ENCODE measurements at regions not wholly inside any gene's neighbourhood (a gene's known extent, or its start where the extent isn't known, plus 50 kb on each side); places are given as distances from the start of the nearest gene placed in this dataset.

DNA sequence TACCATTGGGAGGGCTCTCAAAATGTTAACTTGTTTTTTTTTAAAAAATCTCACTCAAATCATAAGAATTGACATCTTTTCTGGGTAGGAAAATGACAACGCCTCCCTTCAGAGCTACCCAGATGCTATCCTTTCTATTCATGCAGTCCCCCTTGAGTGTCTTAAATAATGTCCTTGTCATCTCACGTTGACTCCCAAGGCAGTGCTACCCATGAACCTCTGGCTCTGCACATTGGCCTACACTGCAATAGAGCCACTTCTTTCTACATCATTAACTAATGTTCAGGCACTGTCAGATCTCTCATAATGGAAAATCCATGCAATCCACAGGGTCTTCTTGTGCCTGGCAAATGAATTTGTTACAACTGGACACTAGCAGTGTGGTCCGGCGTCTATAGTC is 569.8 kb upstream of the ZFHX3 start:
- Mint-ChIP-seq H3K4me1 (no peaks in the 10 kb centered on the region), H3K36me3 (no peaks in the 10 kb centered on the region), H3K27me3 (no peaks in the 10 kb centered on the region), H3K27ac (no peak overlapping the region), H3K9me3 (no peaks in the 10 kb centered on the region), H3K4me3 (no peak overlapping the region)
- no peak for ATAC-seq

DNA sequence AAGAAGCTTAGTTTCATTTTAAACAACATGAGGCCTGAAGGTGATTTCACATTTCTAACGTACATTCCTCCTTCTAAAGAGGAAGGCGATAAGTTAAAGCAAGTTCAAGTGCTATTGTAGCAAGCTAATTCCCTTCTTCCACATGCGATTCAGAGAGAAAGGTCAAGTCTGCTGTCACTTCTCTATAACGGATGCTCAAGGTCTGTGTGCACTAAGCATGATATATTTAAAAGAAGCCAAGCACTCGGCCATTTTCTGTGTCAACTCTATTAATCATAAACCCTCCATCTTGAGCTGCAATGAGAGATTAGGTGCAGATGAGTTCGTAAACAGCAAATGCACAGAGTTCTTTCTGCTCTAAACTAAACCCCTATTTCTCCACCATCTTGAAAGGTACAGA is 568.8 kb upstream of the ZFHX3 start:
- Mint-ChIP-seq H3K9me3 (no peaks in the 10 kb centered on the region), H3K4me3 (no peak overlapping the region), H3K4me1 (no peaks in the 10 kb centered on the region), H3K27me3 (no peaks in the 10 kb centered on the region), H3K36me3 (no peaks in the 10 kb centered on the region), H3K27ac (no peak overlapping the region)
- no peak for ATAC-seq

DNA sequence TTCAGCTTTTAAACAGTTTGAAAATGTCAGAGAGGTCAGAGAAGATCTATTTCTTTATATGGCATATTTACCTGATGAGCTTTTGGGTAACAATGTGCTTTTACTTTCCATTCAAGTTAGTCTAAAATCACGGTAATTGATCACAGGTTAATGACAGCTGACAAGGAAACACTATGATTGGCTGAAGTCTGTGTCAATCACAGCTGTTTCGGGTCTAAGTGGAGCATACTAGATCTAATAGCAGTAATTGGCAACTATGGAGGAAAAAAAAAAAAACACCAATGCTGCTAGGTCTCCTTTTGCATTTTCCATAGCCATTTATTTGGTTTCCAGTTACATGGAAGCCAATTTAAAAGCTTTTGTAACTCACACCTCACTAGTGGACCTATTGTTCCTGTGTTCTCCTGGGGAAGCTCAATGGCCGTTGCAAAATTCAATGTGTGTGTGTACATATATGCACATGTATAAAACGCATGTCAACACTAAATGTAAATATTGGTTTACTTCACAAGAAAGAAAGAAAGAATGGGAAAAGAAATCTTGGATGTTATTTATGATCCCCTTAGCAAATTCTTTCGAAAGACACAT is 568.3 kb upstream of the ZFHX3 start:
- no peaks in the 10 kb centered on the region for H3K9me3 Mint-ChIP-seq
- no peaks in the 10 kb centered on the region for H3K27me3 Mint-ChIP-seq
- no peak for ATAC-seq
- no peaks in the 10 kb centered on the region for H3K36me3 Mint-ChIP-seq
- no peak overlapping the region for H3K4me3 Mint-ChIP-seq
- no peaks in the 10 kb centered on the region for H3K4me1 Mint-ChIP-seq
- H3K27ac Mint-ChIP-seq = no peak overlapping the region

DNA sequence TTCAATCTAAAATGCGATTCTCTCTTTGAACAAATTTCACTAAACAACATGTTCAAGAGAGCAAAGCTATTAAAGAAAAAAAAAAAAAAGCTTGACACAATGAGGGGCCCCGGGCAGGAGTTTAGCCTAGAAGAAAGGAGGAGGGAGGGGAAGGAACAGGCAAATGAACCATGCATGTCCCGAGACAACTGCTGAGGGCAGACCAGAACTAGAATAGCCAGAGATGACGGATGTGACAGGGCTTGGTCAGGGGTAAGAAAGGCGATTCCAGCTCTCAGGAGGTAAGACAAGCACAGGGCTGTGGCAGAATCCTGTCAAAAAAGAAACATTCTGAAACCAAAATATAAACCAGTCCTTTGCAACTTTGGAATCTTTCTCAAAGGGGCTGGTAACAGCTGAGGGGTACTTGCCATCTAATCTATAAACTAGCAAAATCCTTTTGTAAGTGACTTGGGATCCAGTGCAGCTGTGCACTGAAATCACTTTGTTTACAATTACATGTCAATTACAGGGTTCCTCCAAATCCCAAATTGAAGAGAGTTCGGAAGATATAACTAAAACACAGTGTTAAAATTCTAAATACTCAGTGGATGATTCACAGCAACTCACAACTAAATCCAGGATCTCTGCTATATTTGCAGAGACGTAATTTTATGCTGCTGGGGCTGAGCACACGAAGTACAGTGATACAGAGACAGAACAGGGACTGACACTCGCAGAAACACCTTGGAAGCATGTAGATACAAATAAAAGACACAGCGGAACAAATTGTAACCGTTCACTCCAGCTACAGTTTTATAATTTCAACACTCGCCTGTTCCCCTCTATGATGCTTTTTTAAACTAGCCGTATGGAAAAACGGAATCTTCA is 567.4 kb upstream of the ZFHX3 start:
- no peak overlapping the region for H3K4me3 Mint-ChIP-seq
- ATAC-seq = no peak
- H3K27me3 Mint-ChIP-seq = no peaks in the 10 kb centered on the region
- H3K9me3 Mint-ChIP-seq = no peaks in the 10 kb centered on the region
- H3K4me1 Mint-ChIP-seq = no peaks in the 10 kb centered on the region
- no peak overlapping the region for H3K27ac Mint-ChIP-seq
- H3K36me3 Mint-ChIP-seq = no peaks in the 10 kb centered on the region

DNA sequence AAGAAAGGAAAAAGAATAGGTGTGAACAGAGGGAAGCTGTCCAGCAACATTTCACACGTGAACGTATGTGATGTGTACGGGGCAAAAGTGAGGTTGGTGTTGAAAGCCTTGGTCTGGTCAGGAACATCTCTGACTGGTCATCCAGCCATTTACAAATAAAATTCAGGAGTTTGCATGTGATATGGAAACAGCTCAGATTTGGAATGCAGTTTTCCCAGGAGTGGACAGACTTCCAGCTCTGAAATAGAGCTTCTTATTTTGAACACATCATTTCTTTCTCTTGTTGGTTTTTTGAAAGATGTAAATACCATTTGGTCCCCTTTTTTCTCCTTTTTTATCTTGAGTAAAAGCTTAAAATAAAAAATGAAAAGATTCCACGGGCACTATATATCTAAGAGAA is 566.2 kb upstream of the ZFHX3 start:
- no peaks in the 10 kb centered on the region for H3K9me3 Mint-ChIP-seq
- no peak overlapping the region for H3K27ac Mint-ChIP-seq
- no peaks in the 10 kb centered on the region for H3K36me3 Mint-ChIP-seq
- no peak for ATAC-seq
- H3K4me1 Mint-ChIP-seq = no peaks in the 10 kb centered on the region
- no peak overlapping the region for H3K4me3 Mint-ChIP-seq
- H3K27me3 Mint-ChIP-seq = no peaks in the 10 kb centered on the region

DNA sequence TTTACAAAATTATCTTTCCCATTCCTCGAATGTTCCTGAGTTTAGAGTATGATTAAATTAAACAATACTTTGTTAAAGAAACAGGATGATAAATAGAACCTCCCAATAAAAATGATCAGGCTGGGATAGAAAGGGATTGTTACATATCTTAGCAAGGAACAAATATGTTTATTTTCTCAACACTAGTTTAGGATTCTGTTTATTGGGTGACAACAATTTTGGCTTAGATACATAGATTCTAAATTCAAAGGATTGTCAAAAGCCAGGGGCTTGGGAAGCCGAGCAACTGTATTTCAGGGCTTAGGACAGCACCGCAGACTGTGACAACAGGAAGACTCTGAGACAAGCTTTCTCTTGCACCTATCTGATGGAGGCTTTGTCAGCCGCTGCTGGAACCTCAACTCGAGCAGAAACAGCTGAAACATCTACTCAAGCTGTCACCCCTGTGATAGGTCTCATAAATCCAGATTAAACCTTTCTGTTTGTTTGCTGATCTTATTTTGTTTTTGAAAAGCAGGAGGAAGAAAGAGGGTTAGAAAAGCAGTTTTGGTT is 562.8 kb upstream of the ZFHX3 start:
- H3K9me3 Mint-ChIP-seq = no peaks in the 10 kb centered on the region
- ATAC-seq = no peak
- H3K36me3 Mint-ChIP-seq = no peaks in the 10 kb centered on the region
- no peak overlapping the region for H3K27ac Mint-ChIP-seq
- H3K27me3 Mint-ChIP-seq = no peaks in the 10 kb centered on the region
- H3K4me1 Mint-ChIP-seq = no peaks in the 10 kb centered on the region
- H3K4me3 Mint-ChIP-seq = no peak overlapping the region

DNA sequence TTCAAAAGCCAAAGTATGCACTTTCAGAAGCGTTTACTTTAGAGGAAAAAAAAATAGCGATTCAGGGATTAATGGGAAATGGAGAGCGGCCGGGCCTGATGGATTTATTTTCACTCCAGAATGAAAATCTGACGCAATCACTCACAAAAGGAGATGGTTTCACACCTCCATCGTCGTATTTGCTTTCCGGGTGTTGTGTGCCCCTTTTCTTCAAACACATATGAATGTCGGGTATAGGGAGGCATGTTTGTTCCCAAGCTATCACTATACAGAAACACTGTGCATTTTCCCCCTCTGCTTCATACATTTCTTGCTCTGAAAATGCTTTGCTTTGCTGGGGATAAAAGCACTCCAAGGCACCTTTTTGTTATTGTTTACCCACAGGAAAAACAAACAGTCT is 562.2 kb upstream of the ZFHX3 start:
- H3K4me3 Mint-ChIP-seq = no peak overlapping the region
- H3K36me3 Mint-ChIP-seq = no peaks in the 10 kb centered on the region
- H3K9me3 Mint-ChIP-seq = no peaks in the 10 kb centered on the region
- no peaks in the 10 kb centered on the region for H3K4me1 Mint-ChIP-seq
- H3K27me3 Mint-ChIP-seq = no peaks in the 10 kb centered on the region
- ATAC-seq = no peak
- H3K27ac Mint-ChIP-seq = no peak overlapping the region

DNA sequence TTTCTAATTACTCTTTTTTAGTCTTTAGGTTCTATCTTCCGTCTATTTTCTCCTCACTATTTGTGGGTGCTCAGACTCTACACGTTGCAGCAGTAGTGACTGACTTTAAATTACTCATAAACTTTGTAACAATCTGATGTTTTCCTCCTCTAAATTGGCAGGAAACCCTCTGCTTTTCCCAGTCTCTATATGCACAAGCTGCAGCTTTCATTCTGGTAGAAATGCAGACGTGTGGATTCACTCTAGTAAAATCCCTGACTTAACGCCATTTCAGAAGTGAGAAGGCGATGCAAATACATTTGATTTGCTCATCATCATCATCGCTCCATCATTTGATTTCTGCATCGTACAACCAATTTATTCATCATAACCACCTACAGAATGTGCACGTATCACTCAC is 561.0 kb upstream of the ZFHX3 start:
- H3K36me3 Mint-ChIP-seq = no peaks in the 10 kb centered on the region
- H3K4me1 Mint-ChIP-seq = no peaks in the 10 kb centered on the region
- no peak for ATAC-seq
- H3K27me3 Mint-ChIP-seq = no peaks in the 10 kb centered on the region
- H3K9me3 Mint-ChIP-seq = no peaks in the 10 kb centered on the region
- H3K27ac Mint-ChIP-seq = no peak overlapping the region
- no peak overlapping the region for H3K4me3 Mint-ChIP-seq

DNA sequence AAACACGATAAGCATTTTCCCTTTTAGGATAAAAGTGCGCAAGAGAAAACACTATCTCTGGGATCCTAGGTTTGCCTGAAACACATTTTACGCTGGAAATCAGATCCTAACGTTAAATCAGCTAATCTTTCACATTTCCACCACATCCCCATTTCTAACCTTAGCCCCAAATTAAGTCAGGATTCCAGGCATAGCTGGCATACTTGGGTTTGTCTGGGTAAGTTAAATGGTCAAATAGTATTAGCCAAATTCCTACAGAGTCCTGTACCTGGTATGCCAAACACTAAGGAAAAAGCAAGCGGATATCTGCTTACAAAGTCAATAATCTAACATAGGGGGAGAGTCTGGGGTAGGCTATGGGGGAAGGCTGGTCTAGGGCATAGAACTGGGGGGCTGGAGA is 557.4 kb upstream of the ZFHX3 start:
- Mint-ChIP-seq H3K4me3 (no peak overlapping the region), H3K4me1 (peaks cover 5% of the 10 kb centered on the region), H3K27ac (no peak overlapping the region), H3K27me3 (no peaks in the 10 kb centered on the region), H3K9me3 (no peaks in the 10 kb centered on the region), H3K36me3 (no peaks in the 10 kb centered on the region)
- ATAC-seq = no peak

DNA sequence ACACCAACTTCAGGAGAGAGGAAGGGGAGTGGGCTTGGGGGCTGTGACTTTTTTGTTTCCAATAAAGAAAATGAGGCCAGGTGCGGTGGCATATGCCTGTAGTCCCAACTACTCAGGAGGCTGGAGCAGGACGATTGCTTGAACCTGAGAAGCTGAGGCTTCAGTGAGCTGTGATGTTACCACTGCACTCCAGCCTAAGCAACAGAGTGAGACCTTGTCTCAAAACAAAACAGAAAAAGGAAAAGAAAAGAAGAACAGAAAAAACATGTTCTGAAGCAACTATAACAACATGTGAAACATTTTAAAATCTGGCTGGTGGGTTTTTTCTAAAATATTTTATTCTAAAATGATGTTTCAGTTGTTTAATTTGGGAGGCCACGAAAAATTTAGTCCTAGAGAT is 554.0 kb upstream of the ZFHX3 start:
- no peak for ATAC-seq
- Mint-ChIP-seq H3K9me3 (no peaks in the 10 kb centered on the region), H3K4me3 (no peak overlapping the region), H3K4me1 (peaks cover 5% of the 10 kb centered on the region), H3K36me3 (no peaks in the 10 kb centered on the region), H3K27me3 (no peaks in the 10 kb centered on the region), H3K27ac (no peak overlapping the region)

DNA sequence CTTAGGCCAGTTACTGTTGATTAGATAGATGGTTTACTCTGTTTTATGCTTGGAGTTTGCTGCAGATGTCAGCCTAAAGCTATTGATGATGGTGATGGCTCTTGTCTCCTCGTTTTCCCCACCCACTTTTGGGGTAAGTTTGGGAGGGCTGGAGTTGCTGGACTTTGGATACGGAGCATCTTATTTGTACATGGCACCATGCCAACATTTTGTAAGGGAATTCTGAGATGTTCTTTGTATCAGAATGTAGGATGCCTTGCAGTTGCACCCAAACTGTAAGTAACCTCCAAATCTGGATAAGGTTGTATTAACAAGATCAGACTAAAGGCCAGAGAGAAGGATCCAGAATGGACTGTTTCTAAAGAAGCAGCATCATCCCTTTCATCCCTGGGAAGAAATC is 551.9 kb upstream of the ZFHX3 start:
- Mint-ChIP-seq H3K36me3 (no peaks in the 10 kb centered on the region), H3K27me3 (no peaks in the 10 kb centered on the region), H3K4me1 (peaks cover 5% of the 10 kb centered on the region)

DNA sequence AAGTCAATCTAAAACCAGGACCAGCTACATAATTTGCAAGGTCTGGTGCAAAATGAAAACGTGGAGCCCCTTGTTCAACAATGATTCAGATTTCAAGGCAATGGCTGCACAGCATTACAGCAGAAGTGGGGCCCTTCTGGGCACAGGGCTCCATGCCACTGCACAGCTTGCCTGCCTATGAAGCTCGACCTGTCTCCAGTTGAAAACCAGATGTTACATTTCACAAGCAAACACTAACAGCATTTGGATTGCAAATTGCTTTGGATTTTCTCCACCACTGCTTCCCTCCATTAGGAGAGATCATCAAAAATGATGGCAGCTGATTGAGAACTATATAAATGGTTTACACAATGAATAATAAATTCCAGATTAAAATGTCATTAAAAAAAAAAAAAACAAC is 551.4 kb upstream of the ZFHX3 start:
- Mint-ChIP-seq H3K4me3 (no peak overlapping the region), H3K4me1 (peaks cover 5% of the 10 kb centered on the region), H3K27ac (no peak overlapping the region), H3K9me3 (no peaks in the 10 kb centered on the region), H3K36me3 (no peaks in the 10 kb centered on the region), H3K27me3 (no peaks in the 10 kb centered on the region)
- ATAC-seq = no peak

More for the DNA sequence above, 551.9 kb upstream of the ZFHX3 start:
- ATAC-seq = no peak
- Mint-ChIP-seq H3K9me3 (no peaks in the 10 kb centered on the region), H3K4me3 (no peak overlapping the region), H3K27ac (no peak overlapping the region)

DNA sequence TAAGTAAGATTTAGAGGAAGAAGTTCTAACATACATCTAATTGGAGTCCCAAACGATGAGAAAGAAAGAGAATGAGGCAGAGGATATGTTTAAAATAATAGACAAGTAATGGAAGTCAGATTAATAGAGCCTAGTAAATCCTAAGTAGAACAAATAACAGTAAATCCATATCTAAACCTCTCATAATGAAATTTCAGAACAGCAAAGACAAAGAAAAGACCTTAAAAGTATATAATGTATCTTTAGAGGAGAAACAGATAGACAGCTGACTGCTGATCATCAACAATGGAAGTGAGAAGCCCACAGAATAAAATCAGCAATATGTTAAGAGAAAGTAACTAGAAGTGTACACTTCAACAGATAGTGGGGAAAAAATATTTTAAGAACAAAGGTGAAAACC is 536.2 kb upstream of the ZFHX3 start:
- ATAC-seq = no peak
- H3K27me3 Mint-ChIP-seq = no peaks in the 10 kb centered on the region
- H3K9me3 Mint-ChIP-seq = peaks cover 14% of the 10 kb centered on the region
- H3K36me3 Mint-ChIP-seq = no peaks in the 10 kb centered on the region
- H3K4me3 Mint-ChIP-seq = no peak overlapping the region
- H3K4me1 Mint-ChIP-seq = no peaks in the 10 kb centered on the region
- H3K27ac Mint-ChIP-seq = no peak overlapping the region

DNA sequence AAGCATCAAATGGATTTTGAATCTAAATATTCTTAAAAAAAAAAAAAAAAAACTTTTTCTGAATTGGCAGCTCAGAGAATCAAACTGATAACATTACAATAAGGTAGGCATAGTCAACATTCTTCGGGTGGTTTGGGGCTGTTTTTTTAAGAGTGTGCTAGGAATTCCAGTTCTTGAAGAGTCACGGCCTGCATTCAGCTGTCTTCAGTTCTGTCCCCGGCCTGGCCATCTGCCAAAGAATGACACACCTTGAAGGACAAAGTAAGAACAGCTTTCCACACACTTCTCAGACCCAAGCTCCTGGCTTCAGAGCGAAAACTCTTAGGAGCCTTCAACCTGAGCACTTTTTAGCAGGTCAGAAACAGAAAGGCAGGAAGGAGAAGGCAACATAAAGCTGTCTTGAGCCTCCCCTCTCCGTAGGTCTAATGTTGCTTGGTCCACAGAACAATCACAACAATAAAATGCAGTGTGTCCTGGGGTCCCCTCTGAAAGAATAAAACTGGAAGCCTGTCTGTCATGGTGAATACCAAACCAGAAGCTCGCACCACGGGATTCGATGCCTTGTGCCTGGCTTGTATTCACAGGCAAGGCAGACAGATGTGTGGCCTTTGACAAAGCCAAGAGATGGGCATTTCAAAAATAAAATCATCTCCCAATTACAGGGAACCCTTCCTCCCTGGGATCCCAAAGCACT is 524.4 kb upstream of the ZFHX3 start:
- ATAC-seq = no peak
- Mint-ChIP-seq H3K27ac (no peak overlapping the region), H3K9me3 (no peaks in the 10 kb centered on the region), H3K4me1 (no peaks in the 10 kb centered on the region), H3K27me3 (no peaks in the 10 kb centered on the region), H3K4me3 (no peak overlapping the region), H3K36me3 (no peaks in the 10 kb centered on the region)

DNA sequence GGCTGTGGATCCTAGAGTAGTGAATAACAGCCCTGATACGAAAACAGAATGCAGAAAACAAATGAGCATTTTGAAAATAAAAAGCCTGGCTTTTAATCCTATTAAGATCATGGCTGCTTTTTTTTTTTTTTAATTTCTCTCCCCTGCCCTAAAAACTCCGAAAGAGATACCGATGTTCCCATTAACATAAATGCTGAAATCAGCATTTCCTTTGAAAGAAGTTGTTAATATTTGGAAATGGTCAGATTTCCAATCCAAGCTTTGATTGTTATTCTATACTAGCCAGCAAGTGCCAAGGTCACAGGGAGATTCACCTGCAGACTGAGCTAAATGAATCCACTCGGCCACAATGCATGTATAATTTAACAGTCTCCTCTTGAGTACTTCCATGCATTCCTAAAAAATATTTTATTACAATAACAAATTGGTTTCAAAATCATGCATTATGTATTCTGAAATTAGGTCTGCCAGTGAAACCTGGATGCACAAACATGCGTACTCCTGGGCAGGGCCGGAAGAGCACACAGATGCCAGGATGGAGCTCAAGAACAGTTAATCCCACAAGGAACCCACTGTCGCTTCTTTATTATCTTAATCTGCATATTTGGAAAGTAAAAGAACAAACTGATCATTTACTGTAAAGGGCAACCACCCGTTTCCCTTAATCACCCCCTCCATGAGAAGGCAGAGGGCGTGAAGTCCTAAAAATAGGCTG is 521.5 kb upstream of the ZFHX3 start:
- no peak for ATAC-seq
- Mint-ChIP-seq H3K27me3 (no peaks in the 10 kb centered on the region), H3K27ac (no peak overlapping the region), H3K36me3 (no peaks in the 10 kb centered on the region), H3K4me1 (no peaks in the 10 kb centered on the region), H3K9me3 (no peaks in the 10 kb centered on the region), H3K4me3 (no peak overlapping the region)

Data from stimulated activated memory B cell treated with anti-CD40 and anti-IgM and Interleukin-4, amounts not matched to agents 10 μg/mL and 1 μg/mL and 100 μg/mL, for 72 hours (primary cell).